LNCaP clone FGC (cell line): ENCODE measurements at regions not wholly inside any gene's neighbourhood (a gene's known extent, or its start where the extent isn't known, plus 50 kb on each side); places are given as distances from the start of the nearest gene placed in this dataset.
"Not testable (repeated sequence)": the region's sequence is repeated elsewhere in the genome, so short reads cannot be mapped to it uniquely, and the experiment has no call there.

Experiments
- DNase-seq: peaks from one replicate; pipeline ENCODE4 v3.0.0-alpha.2; 2011; ENCODE audit warnings: low read depth
- H3K4me3 ChIP-seq: 2 replicates; pipeline ENCODE4 v1.5.1; 2011; ENCODE audit warnings: mild to moderate bottlenecking, low read depth, low read length, control low read depth
- TF ChIP-seq, protein P1 (sequence below): IDR thresholded peaks from 2 replicates; pipeline ENCODE4 v1.5.1; 2012; ENCODE audit warnings: mild to moderate bottlenecking; ENCODE audit not compliant: control insufficient read depth, insufficient read depth; ENCODE audit errors: extremely low read depth

- TF ChIP-seq, protein P1, sequence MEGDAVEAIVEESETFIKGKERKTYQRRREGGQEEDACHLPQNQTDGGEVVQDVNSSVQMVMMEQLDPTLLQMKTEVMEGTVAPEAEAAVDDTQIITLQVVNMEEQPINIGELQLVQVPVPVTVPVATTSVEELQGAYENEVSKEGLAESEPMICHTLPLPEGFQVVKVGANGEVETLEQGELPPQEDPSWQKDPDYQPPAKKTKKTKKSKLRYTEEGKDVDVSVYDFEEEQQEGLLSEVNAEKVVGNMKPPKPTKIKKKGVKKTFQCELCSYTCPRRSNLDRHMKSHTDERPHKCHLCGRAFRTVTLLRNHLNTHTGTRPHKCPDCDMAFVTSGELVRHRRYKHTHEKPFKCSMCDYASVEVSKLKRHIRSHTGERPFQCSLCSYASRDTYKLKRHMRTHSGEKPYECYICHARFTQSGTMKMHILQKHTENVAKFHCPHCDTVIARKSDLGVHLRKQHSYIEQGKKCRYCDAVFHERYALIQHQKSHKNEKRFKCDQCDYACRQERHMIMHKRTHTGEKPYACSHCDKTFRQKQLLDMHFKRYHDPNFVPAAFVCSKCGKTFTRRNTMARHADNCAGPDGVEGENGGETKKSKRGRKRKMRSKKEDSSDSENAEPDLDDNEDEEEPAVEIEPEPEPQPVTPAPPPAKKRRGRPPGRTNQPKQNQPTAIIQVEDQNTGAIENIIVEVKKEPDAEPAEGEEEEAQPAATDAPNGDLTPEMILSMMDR = no peak
- H3K4me3 ChIP-seq = no peak overlapping the region
- DNase-seq = no peak
These were observed 107.8 kb upstream of the NEK6 start for GRCh38 chr9:124149992-124150391.

DNA sequence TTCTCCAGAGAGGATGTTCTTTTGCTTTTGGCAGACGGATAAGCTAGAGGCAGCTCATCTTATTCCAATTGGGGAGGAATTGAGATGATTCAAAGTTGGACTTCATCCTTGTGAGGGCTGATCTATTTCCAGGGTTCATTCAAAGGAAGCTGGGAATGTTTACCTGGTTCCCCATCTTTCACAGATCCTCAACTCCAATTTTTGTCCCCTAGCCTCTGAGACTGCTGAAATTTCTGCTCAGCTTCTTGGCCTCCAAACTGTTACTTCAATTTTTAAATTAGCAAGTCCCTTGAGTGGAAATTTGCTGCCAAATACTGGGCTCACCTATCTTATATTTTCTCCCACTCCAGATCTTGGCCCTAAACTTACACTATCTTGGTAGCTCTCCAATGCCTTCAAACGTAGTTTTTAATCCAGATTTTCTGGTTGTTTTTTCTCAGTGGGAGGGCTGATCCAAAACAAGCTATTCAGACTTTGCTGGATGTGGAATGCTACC, 93.9 kb upstream of the NEK6 start:
- DNase-seq = no peak
- TF ChIP-seq, protein P1 = no peak
- H3K4me3 ChIP-seq = no peak overlapping the region

DNA sequence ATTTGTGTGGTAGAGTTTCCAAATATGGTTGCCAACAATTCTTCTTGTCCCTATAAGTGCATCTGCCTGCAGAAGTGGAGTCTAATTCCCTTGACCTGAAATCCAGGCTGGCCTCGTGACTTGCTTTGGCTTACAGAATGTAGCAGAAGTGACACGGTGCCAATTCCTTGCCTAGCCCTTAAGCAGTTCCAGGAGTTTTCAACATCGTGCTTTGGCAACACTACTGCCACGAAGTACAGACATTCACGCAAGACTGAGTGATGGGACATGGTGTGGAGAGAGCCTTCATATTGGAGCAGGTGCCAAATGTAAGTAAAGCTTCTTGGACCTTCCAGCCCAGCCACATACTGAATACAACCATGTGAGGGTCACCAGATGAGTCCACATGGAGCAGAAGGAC, 92.9 kb upstream of the NEK6 start:
- no peak for DNase-seq
- H3K4me3 ChIP-seq = no peak overlapping the region
- TF ChIP-seq, protein P1 = no peak

DNA sequence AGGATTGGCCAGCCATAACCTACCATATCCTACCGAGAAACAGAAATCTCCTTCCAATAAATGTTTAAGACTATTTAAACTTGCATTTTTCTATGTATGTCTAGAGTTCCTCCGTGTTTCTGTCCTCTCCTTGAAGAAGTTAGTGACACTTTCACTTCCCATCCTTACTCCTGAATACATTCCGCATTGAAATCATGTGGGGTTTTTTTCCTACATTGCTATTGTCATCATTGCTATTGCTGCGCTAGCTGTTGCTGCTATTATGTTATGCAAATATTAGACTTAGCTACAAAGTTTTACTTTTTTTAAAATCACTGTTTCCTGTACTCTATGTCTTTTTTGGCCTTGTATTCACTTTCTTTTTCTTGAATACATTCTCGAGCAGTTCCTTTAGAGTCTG, 83.3 kb upstream of the NEK6 start:
- TF ChIP-seq, protein P1 = no peak
- no peak for DNase-seq
- H3K4me3 ChIP-seq = no peak overlapping the region

DNA sequence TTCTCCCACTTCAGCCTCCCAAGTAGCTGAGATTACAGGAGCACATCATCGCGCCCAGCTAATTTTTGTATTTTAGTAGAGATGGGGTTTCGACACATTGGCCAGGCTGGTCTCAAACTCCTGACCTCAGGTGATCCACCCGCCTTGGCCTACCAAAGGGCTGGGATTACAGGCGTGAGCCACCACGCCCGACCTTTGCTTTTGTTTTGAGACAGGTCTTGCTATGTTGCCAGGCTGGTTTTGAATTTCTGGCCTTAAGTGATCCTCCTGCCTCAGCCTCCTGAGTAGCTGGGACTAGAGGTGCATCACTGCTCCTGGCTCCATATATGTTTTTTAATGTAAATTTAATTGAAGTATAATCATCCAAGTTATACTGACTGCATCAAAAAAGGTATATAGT, 80.2 kb upstream of the NEK6 start:
- not testable (repeated sequence) for DNase-seq, H3K4me3 ChIP-seq

DNA sequence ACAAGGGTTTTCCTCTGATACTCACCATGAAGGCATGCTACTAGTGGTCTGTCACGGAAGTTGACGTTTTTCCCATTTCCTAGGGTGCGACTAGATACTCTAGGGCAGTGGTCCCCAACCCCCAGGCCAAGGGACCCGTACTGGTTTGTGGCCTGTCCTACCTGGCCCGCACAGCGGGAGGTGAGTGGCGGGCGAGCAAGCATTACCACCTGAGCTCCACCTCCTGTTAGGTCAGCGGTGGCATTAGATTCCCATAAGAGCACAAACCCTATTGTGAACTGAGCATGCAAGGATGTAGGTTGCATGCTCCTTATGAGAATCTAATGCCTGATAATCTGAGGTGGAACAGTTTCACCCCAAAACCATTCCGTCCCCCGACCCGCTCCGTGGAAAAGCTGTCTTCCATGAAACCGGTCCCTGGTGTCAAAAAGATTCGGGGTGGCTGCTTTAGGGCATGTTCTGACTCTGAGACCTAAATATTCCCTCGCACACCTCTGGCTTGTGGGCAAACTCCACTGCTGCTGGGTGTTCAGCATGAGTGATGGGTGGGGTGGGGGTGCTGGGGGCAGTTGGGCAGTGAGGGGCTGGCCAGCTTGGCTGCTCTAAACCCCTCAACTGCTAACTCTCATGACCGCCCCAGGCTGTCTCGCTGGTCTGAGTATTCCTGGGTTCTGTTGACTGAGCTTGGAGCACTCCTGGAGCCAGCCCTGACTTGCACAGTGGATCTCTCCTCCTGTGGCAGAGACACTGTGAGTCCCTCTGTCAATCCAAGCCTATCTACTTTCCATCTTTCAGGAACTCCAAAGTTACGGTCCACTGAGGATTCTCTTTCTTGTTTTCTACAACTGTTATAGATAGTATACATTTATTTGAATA, 78.3 kb upstream of the NEK6 start:
- no peak overlapping the region for H3K4me3 ChIP-seq
- DNase-seq = no peak
- TF ChIP-seq, protein P1 = no peak

DNA sequence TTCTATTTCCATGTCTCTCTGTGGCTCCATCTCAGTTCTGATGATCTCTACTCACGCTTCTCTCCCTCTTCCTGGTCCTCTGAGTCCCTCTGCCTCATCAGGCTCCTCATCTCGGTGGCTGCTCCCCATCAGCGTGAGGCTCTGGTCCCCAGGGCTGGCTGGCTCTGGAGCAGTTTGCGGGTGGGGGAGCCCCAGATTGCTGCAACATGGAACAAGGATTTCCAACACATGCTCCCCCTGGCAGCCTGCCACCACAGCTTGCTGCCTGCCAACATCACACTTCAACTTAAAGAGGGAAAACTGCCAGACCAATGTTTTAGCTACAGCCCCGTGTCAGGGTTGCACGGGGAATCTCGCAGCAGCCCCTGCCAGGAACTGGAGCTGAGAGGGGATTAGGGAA, 77.2 kb upstream of the NEK6 start:
- TF ChIP-seq, protein P1 = no peak
- no peak overlapping the region for H3K4me3 ChIP-seq
- DNase-seq = no peak
